ENCODE measurements at regions not wholly inside any gene's neighbourhood (a gene's known extent, or its start where the extent isn't known, plus 50 kb on each side); places are given as distances from the start of the nearest gene placed in this dataset.

DNA sequence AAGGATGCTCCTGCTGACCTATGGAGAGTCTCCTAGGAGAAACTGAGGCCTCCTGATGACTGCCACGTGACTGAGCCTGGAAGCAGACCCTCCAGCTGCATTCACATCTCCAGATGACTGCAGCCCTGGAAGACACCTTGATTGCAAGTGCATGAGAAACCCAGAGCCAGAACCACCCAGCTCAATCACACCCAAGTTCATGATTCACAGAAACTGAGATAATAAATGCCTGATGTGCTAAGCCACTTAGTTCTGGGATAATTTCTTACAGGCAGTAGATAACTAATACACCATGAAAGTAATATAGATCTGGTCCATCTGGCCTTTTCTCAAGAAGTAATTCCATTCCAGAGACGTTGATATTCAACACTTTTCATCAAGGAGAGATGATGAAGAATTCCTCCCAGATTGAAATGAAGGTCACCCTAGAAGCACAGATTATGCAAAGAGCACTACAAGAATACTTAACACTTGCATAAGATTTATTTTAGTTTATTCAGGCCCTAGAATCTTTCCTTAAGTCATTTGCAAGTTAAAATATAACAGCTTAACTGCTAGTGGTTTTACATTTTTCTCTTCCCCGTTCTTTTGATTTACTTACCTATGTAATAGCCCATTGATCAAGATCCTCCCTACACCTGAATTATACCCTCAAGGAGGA lies 208.2 kb upstream of the INHBA start:
- no peaks in the 10 kb centered on the region for H3K36me3 ChIP-seq
- H3K9me3 ChIP-seq = no peaks in the 10 kb centered on the region

DNA sequence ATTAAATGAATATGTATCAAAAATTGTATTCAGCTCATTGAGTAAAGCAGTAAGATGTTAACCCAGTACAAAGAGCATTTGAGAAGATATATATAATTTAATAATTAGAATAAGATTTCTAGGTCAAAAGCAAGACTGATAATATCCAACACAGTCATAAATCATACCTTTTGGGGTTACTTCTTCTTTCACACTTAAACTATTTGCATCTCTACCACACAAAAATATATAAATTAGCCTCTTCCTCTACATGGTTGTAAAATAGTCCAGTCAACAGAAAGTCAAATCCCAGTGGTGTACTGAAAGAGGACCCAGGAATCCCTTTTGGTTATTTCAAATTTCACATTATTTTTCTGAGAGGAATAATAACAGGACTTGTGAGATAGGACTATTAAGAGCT lies 204.6 kb upstream of the INHBA start:
- intact Hi-C loops (cut with DNase I; ENCODE audit: low total_unique reads) = no loop called here
- TF ChIP-seq, protein P1, sequence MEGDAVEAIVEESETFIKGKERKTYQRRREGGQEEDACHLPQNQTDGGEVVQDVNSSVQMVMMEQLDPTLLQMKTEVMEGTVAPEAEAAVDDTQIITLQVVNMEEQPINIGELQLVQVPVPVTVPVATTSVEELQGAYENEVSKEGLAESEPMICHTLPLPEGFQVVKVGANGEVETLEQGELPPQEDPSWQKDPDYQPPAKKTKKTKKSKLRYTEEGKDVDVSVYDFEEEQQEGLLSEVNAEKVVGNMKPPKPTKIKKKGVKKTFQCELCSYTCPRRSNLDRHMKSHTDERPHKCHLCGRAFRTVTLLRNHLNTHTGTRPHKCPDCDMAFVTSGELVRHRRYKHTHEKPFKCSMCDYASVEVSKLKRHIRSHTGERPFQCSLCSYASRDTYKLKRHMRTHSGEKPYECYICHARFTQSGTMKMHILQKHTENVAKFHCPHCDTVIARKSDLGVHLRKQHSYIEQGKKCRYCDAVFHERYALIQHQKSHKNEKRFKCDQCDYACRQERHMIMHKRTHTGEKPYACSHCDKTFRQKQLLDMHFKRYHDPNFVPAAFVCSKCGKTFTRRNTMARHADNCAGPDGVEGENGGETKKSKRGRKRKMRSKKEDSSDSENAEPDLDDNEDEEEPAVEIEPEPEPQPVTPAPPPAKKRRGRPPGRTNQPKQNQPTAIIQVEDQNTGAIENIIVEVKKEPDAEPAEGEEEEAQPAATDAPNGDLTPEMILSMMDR (IDR thresholded peaks at IDR 0.05) = no peak

More for the DNA sequence above, 208.2 kb upstream of the INHBA start:
- intact Hi-C loops (cut with DNase I; ENCODE audit: low total_unique reads) = no loop called here
- TF ChIP-seq, protein P1 (IDR thresholded peaks at IDR 0.05) = no peak
- Histone ChIP-seq H3K27ac (no peak overlapping the region), H3K4me1 (peaks cover 0 to 27% (median 5%) of the 10 kb centered on the region in 4 donors), H3K27me3 (no peaks in the 10 kb centered on the region), H3K4me3 (no peak overlapping the region)
- DNase-seq = no peak

DNA sequence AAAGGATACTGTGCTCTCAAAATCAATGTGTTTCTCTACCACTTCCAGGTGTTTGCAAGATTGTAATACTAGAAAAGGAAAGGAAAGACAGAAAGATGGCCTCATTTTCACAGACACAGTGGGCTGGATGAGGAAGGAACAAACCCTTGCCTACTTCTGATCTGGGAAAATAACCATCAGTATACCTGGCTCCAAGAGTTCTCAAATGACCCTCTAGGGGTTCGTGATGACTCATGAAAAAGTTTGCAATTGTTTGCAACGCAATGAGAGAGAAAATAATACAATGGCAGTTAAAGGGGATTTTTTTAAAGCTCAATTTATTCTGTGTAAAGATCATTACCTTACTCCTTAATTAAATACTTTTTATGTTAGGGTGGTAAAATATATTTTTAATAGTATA lies 197.6 kb upstream of the INHBA start:
- TF ChIP-seq, protein P1 (IDR thresholded peaks at IDR 0.05) = no peak
- Histone ChIP-seq H3K27ac (no peak overlapping the region), H3K9me3 (no peaks in the 10 kb centered on the region), H3K36me3 (no peaks in the 10 kb centered on the region), H3K4me3 (no peak overlapping the region), H3K27me3 (no peaks in the 10 kb centered on the region), H3K4me1 (no peaks in the 10 kb centered on the region)
- DNase-seq = no peak
- intact Hi-C loops (cut with DNase I; ENCODE audit: low total_unique reads) = no loop called here

More for the DNA sequence above, 204.6 kb upstream of the INHBA start:
- H3K4me3 ChIP-seq = no peak overlapping the region
- no peak overlapping the region for H3K27ac ChIP-seq
- H3K36me3 ChIP-seq = no peaks in the 10 kb centered on the region
- H3K9me3 ChIP-seq = no peaks in the 10 kb centered on the region
- DNase-seq = no peak
- H3K4me1 ChIP-seq = peaks cover 0 to 14% (median 1%) of the 10 kb centered on the region in 4 donors
- H3K27me3 ChIP-seq = no peaks in the 10 kb centered on the region

DNA sequence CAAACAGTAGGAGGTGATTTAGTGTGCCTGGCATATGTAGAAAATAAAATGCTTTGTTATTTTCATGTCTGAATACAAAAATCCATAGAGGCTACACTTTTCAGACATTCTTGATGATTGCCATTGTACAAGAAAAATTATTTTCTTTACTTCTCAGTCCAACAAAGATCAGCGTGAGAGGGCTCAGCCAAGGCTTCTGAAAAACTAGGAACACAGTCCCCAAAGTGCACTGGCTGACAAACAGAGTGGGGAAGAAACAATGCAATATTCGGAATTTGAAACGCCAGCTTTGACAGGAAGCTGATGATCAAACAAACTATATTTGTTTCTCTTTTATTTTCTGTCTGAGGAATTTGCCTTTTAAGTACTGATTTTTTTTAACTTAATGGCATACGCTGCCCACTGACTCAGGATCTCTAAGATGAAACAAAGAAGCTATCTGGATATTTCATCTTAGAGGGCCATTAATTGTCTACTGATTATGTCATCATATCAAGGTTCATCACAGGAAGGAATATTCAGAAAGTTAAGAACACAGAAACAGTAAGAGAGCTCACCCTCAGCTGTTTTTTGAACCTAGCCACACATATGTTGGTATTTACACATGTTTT lies 197.0 kb upstream of the INHBA start:
- Histone ChIP-seq H3K36me3 (no peaks in the 10 kb centered on the region), H3K27ac (no peak overlapping the region), H3K27me3 (no peaks in the 10 kb centered on the region), H3K4me1 (no peaks in the 10 kb centered on the region), H3K4me3 (no peak overlapping the region), H3K9me3 (no peaks in the 10 kb centered on the region)
- intact Hi-C loops (cut with DNase I; ENCODE audit: low total_unique reads) = no loop called here
- TF ChIP-seq, protein P1 (IDR thresholded peaks at IDR 0.05) = no peak
- no peak for DNase-seq

DNA sequence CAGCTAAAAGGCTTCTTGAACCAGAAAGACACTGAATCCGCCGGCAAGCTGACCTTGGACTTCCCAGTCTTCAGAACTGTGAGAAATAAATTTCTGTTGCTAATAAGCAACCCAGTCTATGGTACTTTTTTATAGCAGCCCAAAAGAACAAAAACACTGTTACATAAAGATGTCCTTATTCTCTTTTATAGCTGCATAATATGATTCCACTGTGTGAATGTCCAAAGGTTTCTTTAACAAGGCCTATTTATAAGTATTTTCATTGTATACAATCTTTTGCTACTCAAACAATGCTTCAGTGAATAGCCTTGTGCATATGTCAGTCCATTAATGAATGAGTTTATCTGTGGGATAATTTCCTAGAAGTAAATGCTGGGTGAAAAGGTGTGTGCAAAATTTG lies 190.8 kb upstream of the INHBA start:
- H3K4me3 ChIP-seq = no peak overlapping the region
- H3K9me3 ChIP-seq = no peaks in the 10 kb centered on the region
- no peak for DNase-seq
- H3K36me3 ChIP-seq = no peaks in the 10 kb centered on the region
- TF ChIP-seq, protein P1 (IDR thresholded peaks at IDR 0.05) = no peak
- no peaks in the 10 kb centered on the region for H3K27me3 ChIP-seq
- intact Hi-C loops (cut with DNase I; ENCODE audit: low total_unique reads) = no loop called here
- peaks cover 0 to 12% (median 5%) of the 10 kb centered on the region in 4 donors for H3K4me1 ChIP-seq
- no peak overlapping the region for H3K27ac ChIP-seq
